Right hindlimb (tissue), 1 donor: ENCODE measurements at regions not wholly inside any gene's neighbourhood (a gene's known extent, or its start where the extent isn't known, plus 50 kb on each side); places are given as distances from the start of the nearest gene placed in this dataset.
A peak's percentile ranks its signal among the peaks of the same experiment; 100 is the strongest.

Experiments used
- DNase-seq: peaks from one replicate; pipeline ENCODE4 v3.0.0-alpha.2; 2018

DNA sequence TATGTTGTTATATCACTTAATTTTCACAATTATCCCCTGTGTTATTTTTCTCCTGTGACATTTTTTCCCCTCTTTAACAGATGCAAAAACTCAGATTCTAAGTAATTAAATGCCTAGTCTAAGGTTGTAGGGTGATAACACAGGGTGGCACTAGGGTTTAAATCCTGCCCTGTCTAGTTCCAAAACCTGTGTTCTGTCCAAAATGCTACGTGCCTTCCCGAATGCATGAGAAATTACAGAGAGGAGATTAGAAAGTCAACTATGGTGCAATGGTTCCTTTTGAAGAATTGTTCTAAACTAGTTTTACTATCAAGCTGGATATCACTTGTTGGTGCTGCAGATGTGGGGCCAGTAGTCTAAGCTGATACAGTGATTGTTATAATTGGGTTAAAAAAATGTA is 108.0 kb downstream of the DIPK2A start:
- no peak for DNase-seq

DNA sequence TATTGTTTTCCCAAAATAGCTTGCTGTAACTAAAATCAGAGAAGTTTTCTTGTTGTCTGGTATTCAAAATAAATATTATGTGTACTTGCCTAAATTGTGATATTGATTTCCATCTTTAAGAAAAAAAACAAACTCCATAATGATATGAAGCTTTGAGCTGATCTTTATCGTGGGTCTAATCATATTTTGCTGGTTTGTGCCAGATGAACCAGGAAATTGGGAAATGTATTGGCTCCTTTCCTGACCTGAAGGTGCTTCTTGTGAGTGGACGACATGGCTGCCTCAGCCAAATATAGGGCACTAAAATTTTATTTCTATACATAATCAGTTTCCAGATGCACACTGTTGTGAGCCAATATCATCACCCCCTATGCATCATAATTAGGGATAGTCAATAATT is 113.3 kb downstream of the DIPK2A start:
- DNase-seq: no peak

DNA sequence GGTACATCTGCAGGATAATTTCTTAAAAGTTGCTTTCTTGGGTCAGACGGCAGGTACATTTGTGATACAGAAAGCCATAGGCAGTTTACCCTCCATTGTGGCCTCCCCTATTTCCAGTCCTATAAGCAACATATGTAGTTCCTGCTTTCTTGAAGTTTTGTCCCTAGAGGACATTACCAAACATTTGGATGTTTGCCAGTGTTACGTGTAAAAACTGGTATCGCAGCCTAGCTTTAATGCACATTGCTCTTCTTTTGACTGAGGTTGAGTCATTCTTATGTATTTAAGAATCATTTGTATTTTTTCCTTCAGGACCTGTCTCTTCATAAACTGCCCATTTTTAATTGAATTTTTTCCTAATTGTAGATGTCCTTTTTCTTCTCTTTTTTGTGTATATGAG is 114.3 kb downstream of the DIPK2A start:
- no peak for DNase-seq

DNA sequence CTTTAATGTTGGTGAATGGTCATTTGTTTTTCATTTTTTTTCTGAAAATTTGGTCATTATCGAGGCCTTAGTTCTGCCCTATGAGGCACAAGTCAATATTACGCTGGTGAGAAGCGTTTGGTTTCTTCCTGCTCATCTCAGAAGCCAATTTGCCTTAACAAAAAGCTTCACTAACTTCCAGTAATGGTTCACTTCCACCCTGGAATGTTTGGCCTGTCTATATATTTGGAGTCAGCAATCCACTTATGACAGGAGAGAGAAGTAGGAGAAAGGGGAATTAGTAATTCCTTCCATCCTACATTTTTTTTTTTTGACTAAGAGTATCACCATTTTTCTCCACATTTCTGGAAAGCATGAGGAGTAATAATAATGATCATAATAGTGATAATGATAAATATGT is 124.4 kb downstream of the DIPK2A start:
- no peak for DNase-seq

DNA sequence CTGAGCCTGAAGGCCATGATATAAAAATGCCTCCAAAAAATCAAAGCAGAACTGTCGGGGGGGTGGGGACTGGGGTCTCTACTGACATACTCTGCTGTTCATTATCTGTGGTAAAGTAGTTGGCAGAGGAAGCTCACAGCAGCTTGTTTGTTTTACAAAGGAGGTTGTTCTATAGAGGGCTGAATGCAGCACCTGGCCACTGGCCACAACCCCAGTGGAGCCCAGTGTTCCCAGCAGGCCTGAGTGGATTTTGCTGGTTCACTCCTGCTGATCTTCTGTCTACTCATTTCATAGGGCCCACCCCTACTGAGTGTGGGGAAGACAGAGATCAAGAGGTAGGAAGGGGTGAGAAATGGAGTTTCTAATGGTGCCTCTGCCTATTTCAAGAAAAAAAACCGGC is 125.5 kb downstream of the DIPK2A start:
- DNase-seq: no peak

DNA sequence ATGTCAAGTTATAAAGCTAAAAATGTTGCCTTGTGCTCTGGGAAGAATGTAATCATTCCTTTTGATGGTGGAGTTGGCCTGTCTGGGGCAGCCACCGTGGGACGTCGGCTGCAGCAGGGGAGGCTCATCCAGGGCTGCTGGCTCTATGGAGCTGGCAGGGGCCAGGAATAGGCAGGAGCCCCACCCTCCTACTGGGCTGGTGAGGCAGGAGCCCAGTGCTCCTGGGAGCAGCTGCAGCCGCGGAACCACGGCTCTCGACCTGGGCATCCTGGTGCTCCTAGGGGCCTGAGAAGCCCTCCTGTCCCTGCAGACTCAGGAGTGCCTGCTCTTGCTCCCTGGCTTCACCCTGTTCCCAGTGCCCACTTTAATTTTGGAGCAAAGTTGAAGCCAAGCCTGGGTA is 127.1 kb downstream of the DIPK2A start:
- no peak for DNase-seq

DNA sequence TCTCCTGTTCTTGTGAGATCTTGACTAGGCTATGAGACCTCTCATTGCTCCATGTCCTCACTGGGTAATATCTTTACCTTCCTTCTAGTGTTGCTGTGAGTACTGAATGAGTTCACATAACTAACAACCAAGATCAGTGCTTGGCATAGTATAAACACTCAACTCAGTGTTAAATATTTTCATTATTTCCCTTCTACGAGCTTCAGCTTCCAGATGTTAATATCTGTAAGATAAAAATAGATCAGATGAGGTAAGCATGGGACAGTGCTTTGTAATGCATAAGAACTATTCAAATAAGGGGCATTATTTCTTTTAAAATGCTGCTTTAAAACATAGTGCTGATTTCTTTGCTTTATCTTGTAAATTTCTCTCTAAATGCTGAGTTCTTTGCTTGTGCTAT is 130.8 kb downstream of the DIPK2A start:
- DNase-seq: no peak

DNA sequence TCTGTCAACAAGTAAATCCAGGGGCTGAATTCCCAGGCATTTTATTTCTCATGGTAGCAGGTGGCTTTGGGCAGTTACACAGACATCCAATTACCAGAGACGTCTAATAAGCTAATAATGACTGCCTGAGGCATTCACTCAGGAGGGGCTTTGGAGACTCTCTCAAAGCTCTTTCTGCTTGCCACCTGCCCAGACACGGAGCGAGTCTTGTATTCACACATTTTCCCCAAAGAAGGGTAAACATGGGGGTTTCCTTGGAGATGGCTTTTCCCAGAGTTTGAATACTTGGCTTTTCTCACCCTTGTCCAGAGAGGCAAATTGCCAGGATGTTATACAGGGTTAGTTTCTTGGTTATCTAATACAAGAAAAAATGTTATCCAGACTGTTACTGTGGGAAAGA is 132.6 kb downstream of the DIPK2A start:
- peak; percentile 26 for DNase-seq

DNA sequence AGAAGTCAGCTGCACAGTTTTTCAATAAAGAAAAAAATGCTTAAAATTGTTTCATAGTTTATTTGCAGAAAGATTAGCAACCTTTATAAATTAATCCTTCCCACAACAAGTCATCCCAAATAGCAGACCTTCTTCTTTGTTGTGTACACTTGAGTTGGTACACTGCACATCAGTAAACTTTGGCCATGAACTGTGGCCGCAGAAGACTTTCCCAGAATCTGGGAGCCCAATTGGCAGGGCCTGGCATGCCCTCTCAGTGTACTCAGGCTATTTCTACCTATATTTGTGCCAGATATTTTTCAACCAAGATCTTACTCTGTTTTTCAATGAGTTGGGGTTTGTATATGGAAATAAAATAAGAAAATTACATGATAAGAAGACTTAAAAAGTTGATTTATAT is 133.1 kb downstream of the DIPK2A start:
- DNase-seq: no peak

DNA sequence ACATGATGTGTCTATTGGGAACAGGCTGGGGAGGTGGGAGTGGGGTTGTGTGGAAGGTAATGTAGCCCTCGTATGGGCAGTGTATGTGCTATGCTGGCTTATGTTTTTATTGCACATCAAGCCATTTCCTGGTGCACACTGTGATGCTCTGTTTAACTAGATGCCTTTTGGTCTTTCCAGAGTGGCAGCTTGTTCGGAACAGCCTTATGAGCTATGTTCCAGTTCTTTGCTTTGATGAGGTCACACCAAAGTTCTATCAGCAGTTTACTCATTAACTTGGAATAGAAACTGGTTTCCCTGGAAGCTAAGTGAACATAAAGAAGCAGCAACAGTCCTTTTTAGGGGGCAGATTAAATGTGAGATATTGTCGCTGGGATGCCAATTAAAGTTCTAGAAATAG is 133.9 kb downstream of the DIPK2A start:
- no peak for DNase-seq

DNA sequence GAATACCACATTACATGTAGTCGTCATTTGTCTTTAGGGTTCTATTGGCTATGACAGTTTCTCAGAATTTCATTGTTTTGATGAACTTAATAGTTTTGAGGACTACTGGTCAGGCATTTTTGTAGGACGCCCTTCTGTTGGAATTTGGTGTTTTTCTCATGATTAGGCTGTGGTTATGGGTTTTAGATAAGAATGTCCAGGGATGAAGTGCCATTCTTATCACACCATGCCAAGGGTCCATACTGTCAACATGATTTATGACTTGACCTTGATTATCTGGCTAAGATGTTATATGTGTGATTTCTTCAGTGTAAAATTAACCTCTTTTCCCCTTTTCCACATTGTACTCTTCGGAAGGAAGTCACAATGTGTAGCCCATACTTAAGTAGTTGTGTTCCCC is 135.3 kb downstream of the DIPK2A start:
- no peak for DNase-seq

DNA sequence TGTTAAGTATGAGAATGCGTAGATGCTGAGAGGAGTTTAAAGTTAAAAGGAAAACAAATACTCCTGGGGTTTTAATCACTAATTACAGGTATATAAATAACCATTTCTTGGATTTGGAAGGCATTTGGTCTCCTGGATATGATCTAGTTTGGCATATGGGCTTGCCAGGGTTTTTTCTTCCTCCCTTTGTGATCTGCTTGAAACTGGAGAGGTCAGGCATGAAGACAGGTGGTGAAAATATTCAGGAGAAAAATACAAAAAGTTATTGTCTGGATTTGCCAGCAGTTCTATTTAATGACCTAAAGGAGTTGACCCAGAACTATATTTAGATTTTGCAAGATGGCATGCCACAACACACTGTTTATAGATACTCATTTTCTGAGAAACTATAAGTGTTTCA is 136.3 kb downstream of the DIPK2A start:
- no peak for DNase-seq

DNA sequence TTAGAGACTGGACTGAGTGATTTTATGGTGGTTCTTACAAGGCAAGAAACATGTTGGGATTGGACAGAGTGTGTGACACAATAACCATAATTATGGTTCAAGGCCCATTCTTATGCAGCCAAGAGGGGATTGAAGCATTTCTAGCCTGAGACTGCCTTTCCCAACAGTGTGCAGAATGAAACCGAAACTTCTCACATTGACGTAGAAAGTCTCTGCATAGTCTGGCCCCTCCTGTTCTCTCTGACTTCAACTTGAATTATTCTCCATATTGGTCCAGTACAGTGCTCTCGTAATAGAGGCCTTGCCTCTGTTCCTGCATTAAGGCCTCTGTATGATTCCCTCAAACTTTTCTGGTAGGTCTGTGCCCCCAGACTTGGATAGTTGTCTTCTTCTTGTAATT is 138.3 kb downstream of the DIPK2A start:
- DNase-seq: no peak

DNA sequence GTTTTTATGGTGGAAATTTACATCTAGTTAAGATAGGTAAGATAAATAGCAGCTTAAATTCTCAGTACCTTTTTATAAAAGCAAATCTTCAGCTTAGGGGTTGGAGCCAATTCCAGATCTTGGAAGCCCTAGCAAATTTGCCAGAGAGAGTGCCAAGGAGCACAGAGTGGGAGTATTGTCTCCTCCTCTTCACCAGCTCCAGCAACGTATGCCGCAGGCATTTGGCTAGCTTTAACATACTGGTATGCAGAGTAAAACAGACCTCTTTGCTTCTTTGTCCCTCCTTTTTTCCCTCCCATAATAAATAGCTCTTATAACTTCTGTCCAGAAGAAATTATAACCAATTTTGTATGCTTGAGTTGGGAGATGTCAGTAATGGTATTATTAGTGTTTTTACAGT is 140.4 kb downstream of the DIPK2A start:
- no peak for DNase-seq

DNA sequence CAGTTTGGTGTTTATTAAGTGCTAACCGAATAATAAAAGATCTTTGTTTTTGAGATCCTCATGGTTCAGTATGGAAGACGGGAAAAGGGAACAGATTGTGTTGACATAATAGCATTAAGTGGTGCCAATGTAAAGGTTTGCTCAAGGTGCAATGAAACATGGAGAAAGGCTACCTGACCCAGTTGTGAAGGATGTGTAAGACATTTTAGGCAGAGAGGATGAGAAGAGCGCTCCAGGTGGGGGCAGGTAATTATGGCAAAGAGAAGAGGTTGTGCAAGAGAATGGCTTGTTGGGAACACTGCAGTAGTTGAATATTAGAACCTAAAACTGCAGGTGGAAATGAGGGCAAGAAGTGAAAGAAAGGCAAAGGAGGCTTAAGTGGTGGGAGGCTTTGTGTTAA is 140.8 kb downstream of the DIPK2A start:
- no peak for DNase-seq

DNA sequence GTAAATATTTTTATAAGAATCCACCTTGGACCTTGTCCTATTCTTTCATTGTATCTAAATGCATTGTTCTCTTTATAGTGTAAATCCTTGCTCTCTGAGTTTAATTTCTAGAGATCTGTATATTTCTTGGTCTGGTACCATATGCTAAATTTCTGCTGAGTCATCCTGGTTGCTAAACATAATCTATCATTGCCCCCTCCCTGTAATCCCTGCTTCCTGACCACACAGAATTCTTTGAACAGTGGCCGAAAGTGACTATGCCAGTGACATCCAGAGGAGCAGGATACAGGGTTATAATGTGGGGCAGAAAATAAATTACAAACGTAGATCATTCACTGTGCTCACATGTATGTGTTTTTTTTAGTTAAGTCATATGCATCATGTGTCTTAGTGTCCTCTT is 143.1 kb downstream of the DIPK2A start:
- DNase-seq: no peak

DNA sequence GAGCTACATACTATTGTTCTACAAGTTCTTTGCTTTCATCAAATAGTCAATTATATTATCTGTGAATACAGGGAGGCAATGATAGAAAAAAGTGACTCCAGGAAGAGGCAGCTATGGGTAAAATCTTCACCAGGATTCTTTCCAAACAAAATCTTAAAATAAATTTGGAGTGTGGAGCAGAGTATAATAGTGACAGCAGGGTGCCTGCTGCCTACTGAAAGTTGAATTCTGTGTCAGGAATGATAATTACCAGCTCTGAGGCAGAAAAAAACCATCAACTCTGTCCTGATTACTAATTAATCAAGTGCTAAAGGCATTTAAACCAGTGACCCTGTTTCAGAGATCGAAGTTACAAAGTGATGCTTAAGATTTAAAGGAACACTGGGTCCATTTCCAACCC is 148.0 kb downstream of the DIPK2A start:
- no peak for DNase-seq

DNA sequence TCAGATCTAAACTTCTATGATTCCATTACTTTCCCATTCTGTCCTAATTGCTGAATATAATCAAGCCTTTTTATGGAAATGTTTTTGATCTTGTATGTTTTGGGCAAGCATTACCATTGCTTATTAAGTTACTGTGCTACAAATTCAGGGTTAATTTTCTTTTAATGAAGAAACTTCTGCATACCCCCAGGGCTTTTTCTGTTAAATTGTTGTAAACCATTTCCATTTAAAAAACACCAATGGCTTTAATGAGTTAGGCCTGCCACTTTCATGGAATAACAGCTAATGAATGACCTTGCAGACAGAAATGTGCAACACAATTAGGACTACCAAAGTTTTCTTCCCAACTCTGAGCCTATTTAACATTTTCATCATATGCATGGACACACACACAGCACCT is 150.0 kb downstream of the DIPK2A start:
- DNase-seq: no peak

DNA sequence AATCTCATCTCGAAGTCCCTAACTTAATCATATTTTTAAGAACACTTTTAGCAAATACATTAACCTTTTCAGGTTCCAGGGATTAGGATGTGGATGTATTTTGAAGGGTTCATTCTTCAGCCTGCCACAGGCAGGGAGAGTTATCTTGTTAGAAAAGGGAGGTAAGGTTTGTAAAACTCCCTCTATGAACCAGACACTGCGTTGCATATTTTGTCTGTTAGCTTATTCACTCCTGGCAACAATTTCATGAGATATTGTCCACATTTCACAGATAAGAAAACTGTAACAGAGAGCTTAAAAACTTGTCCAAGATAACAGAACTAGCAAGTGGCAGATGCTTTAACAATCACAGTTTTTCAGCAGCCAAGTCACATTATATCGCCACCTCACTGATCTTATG is 155.4 kb downstream of the DIPK2A start:
- DNase-seq: no peak

DNA sequence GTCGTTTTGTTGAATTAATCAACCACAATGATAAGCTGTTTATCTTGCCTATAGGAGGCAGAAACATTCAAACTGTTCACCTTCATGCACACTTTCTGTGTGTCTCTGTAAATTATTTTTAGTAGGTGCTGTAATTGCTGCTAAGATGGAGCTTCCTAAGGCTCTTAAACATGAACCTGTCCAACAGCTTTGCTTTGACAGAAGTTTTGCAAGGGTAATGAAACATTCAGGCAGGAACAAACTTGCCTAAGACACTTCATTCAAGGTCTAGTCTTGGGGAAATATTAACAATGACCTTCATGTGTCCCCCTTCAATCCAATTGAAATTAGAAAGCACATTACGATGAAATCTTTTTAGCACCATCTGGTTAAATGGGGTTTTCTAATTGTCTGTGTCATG is 156.1 kb downstream of the DIPK2A start:
- no peak for DNase-seq

DNA sequence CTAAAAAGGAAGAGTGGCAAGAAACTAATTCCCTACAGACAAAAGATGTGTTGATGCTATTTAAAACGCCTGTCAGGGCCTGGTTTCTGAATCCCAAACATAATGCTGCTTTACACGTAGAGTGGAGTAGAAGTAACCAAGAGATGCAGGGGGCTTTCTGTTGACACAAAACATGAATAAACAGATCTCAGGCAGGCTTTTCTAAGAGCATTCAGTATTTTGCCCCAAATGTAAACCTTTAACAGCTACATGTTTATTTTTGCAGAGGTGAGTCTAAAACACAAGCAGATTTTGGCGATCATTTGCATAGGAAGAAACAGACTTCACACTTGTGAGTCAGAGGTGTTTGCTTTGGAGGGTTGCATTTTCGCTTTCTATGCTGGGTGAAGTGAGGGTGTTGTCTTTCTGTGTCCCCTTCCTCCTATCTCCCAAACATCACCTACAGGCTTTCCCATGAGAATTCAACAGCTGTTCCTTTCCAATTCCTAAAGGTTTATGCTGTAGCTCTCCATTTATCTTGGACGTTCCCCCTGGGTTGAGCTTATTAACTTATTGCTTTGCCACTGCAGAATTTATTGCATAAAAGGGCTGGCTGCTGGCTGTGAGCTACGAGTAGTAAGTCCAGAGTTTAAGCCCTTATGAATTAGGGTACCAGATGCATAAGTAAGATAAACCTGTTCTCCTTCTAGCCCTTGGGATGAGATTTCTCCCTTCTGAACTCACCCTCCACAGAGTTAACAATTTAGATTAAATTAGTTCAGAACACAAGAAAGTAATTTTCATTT is 156.7 kb downstream of the DIPK2A start:
- no peak for DNase-seq

DNA sequence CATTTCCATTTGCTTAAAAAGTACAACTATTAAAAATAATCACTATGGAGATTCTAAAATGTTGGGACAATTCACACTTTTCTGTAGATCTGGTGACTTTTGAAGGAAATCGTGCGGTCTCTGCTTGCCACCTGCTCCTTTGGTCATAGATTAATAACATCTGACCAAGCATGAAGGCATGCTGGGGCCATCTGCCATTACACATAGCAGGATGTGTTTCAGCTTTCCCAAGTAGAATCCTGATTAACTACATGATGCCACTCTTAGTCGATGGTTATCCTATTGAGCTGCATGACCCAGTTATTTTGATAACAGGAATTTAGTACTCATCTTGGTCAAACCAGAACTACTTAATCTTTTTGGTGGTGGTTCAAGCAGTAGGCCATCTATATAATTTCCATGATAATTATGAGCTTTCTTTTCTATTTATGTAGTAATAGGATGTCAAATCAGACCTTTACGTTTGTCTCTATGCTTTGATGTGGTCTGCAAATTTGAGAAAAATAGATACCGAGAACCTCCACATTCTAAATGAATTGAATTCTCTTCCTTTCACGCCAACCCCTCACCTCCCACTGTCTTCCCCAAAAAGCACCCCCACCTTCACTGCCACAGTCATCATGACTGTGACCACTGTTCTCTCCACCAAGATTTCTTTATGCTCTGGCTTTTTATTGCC is 158.1 kb downstream of the DIPK2A start:
- no peak for DNase-seq

DNA sequence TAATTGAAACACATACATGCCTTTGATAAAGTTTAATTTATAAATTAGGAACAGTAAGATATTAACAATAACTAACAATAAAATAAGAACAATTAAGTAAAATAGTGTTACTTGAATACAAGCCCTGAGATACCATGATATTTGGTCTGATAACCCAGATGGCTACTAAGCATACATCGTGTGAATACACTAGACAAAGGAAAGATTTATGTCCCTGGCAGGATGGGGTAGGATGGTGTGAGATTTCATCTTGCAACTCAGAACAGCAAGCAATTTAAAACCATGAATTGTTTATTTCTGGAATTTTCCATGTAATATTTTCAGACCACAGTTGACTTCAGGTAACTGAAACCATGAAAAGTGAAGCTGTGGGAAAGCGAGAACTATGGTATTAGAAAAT is 169.5 kb downstream of the DIPK2A start:
- DNase-seq: no peak

DNA sequence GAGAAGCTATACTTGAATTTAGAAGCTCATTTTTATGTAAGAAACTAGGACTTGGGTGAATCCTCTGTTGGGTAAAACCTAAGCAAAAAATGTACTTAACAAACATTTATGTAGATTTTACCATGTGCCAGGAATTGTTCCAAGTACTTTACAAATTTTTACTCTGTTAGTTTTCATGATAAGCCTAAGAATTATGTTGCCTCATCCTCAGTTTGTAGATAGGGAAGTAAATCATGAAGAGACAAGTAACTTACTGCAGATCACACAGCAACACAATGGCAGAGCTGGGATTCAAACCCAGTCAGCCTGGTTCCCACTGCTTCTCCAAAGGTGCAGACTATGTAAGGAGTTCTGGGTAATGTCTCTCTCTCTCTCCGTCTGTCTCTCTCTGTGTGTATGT is 169.9 kb downstream of the DIPK2A start:
- no peak for DNase-seq
